ENCODE measurements at regions not wholly inside any gene's neighbourhood (a gene's known extent, or its start where the extent isn't known, plus 50 kb on each side); places are given as distances from the start of the nearest gene placed in this dataset.

GRCh38 chr15:81839387-81839786 is 206.4 kb downstream of the MEX3B start:
- H4K20me1 ChIP-seq (ENCODE audit: insufficient read depth): no peaks in the 10 kb centered on the region
- TF ChIP-seq CTCF (conservative IDR thresholded peaks at IDR 0.05; ENCODE audit: low read depth, low read length): no peak

GRCh38 chr15:81835731-81836130 is 210.1 kb downstream of the MEX3B start:
- Histone ChIP-seq H3K4me1 (ENCODE audit: low read depth, poor library complexity, severe bottlenecking) (no peaks in the 10 kb centered on the region), H3K79me2 (ENCODE audit: insufficient read depth, low read depth) (no peaks in the 10 kb centered on the region), H3K27me3 (ENCODE audit: insufficient read depth, low read depth) (no peaks in the 10 kb centered on the region), H3K9ac (no peak overlapping the region), H4K20me1 (ENCODE audit: insufficient read depth) (no peaks in the 10 kb centered on the region), H3K4me3 (IDR thresholded peaks at IDR 0.05; ENCODE audit: insufficient read depth, low read depth, low read length) (no peak overlapping the region), H3K36me3 (ENCODE audit: insufficient read depth) (no peaks in the 10 kb centered on the region), H3K27ac (no peak overlapping the region), H3K4me2 (no peak overlapping the region), H2AFZ (ENCODE audit: low read depth) (no peak overlapping the region)
- TF ChIP-seq CTCF (conservative IDR thresholded peaks at IDR 0.05; ENCODE audit: low read depth, low read length): no peak

More at GRCh38 chr15:81839387-81839786, 206.4 kb downstream of the MEX3B start:
- Histone ChIP-seq H2AFZ (ENCODE audit: low read depth) (no peak overlapping the region), H3K27ac (no peak overlapping the region), H3K4me1 (ENCODE audit: low read depth, poor library complexity, severe bottlenecking) (no peaks in the 10 kb centered on the region), H3K36me3 (ENCODE audit: insufficient read depth) (no peaks in the 10 kb centered on the region), H3K27me3 (ENCODE audit: insufficient read depth, low read depth) (no peaks in the 10 kb centered on the region), H3K4me3 (IDR thresholded peaks at IDR 0.05; ENCODE audit: insufficient read depth, low read depth, low read length) (no peak overlapping the region), H3K9ac (no peak overlapping the region), H3K79me2 (ENCODE audit: insufficient read depth, low read depth) (no peaks in the 10 kb centered on the region), H3K4me2 (no peak overlapping the region)

- Histone ChIP-seq H3K27me3 (ENCODE audit: insufficient read depth, low read depth) (no peaks in the 10 kb centered on the region), H3K79me2 (ENCODE audit: insufficient read depth, low read depth) (no peaks in the 10 kb centered on the region), H4K20me1 (ENCODE audit: insufficient read depth) (no peaks in the 10 kb centered on the region), H3K9ac (no peak overlapping the region), H3K4me2 (no peak overlapping the region), H3K36me3 (ENCODE audit: insufficient read depth) (no peaks in the 10 kb centered on the region), H3K4me1 (ENCODE audit: low read depth, poor library complexity, severe bottlenecking) (no peaks in the 10 kb centered on the region), H2AFZ (ENCODE audit: low read depth) (no peak overlapping the region), H3K4me3 (IDR thresholded peaks at IDR 0.05; ENCODE audit: insufficient read depth, low read depth, low read length) (no peak overlapping the region), H3K27ac (no peak overlapping the region)
- TF ChIP-seq CTCF (conservative IDR thresholded peaks at IDR 0.05; ENCODE audit: low read depth, low read length): no peak
Measured at GRCh38 chr15:81830520-81830919, 215.3 kb downstream of the MEX3B start.

GRCh38 chr15:81829918-81830317 is 215.9 kb downstream of the MEX3B start:
- TF ChIP-seq CTCF (conservative IDR thresholded peaks at IDR 0.05; ENCODE audit: low read depth, low read length): no peak
- H3K36me3 ChIP-seq (ENCODE audit: insufficient read depth): no peaks in the 10 kb centered on the region

More at GRCh38 chr15:81829918-81830317, 215.9 kb downstream of the MEX3B start:
- Histone ChIP-seq H3K4me2 (no peak overlapping the region), H3K9ac (no peak overlapping the region), H2AFZ (ENCODE audit: low read depth) (no peak overlapping the region), H3K27ac (no peak overlapping the region), H4K20me1 (ENCODE audit: insufficient read depth) (no peaks in the 10 kb centered on the region), H3K4me3 (IDR thresholded peaks at IDR 0.05; ENCODE audit: insufficient read depth, low read depth, low read length) (no peak overlapping the region), H3K27me3 (ENCODE audit: insufficient read depth, low read depth) (no peaks in the 10 kb centered on the region), H3K79me2 (ENCODE audit: insufficient read depth, low read depth) (no peaks in the 10 kb centered on the region), H3K4me1 (ENCODE audit: low read depth, poor library complexity, severe bottlenecking) (no peaks in the 10 kb centered on the region)

Measured in KMS-11 (cell line).